ENCODE measurements at regions not wholly inside any gene's neighbourhood (a gene's known extent, or its start where the extent isn't known, plus 50 kb on each side); places are given as distances from the start of the nearest gene placed in this dataset.
A peak's percentile ranks its signal among the peaks of the same experiment; 100 is the strongest.

GRCh38 chr10:78358982-78359381 lies 325.3 kb downstream of the RPS24 start:
- DNase-seq (peak in 1 of 2 donors; percentile 13), ATAC-seq (ENCODE audit: low FRiP score in 2 of 2) (no peak)
- Histone ChIP-seq H3K9me3 (no peaks in the 10 kb centered on the region), H3K27ac (no peak overlapping the region), H3K27me3 (no peaks in the 10 kb centered on the region), H3K4me3 (no peak overlapping the region), H3K4me1 (peaks cover 5 to 9% (median 7%) of the 10 kb centered on the region in 4 donors), H3K36me3 (no peaks in the 10 kb centered on the region)
- WGBS, 2 donors: 91 to 98% methylated on average over 5 of the region's 5 CpGs
- TF ChIP-seq POLR2AphosphoS5 (IDR thresholded peaks at IDR 0.05) (no peak), EP300 (IDR thresholded peaks at IDR 0.05) (no peak), CTCF (IDR thresholded peaks at IDR 0.05) (no peak), POLR2A (IDR thresholded peaks at IDR 0.05) (no peak)

- H3K4me1 ChIP-seq: peaks cover 5 to 9% (median 7%) of the 10 kb centered on the region in 4 donors
- TF ChIP-seq EP300 (IDR thresholded peaks at IDR 0.05) (no peak), CTCF (IDR thresholded peaks at IDR 0.05) (no peak), POLR2A (IDR thresholded peaks at IDR 0.05) (no peak), POLR2AphosphoS5 (IDR thresholded peaks at IDR 0.05) (no peak)
- no peaks in the 10 kb centered on the region for H3K27me3 ChIP-seq
- no peak overlapping the region for H3K27ac ChIP-seq
- ATAC-seq (ENCODE audit: low FRiP score in 2 of 2) (no peak), DNase-seq (peak in 1 of 2 donors; percentile 36)
- no peaks in the 10 kb centered on the region for H3K36me3 ChIP-seq
- H3K9me3 ChIP-seq: no peaks in the 10 kb centered on the region
- WGBS, 2 donors: 79 to 80% methylated on average over 8 to 9 of the region's 9 CpGs
- no peak overlapping the region for H3K4me3 ChIP-seq
These were observed 326.0 kb downstream of the RPS24 start for GRCh38 chr10:78359640-78360091.

DNA sequence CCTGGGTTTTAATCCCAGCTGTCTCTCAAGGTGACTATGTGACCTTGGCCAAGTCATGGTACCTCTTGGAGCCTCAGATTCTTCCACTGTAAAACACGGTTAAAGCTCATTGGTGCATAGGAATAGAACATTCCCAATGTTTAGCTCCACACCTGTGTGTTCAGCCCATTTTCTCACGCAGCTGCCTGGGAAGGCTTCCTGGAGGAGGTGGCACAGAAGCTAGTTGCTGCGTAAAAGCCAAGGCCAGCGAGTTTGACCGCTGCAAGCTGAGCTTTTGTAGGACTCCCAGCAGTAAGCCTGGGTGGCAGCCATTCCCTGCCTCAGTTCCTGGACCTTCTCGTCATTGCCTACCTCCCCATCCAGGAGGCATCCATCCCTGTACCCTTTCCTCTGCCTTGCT lies 326.6 kb downstream of the RPS24 start:
- DNase-seq (no peak), ATAC-seq (ENCODE audit: low FRiP score in 2 of 2) (no peak)
- H3K4me3 ChIP-seq: no peak overlapping the region
- TF ChIP-seq CTCF (IDR thresholded peaks at IDR 0.05): no peak
- no peak for TF ChIP-seq EP300 (IDR thresholded peaks at IDR 0.05)
- no peak for TF ChIP-seq POLR2A (IDR thresholded peaks at IDR 0.05)
- no peak for TF ChIP-seq POLR2AphosphoS5 (IDR thresholded peaks at IDR 0.05)
- H3K9me3 ChIP-seq: no peaks in the 10 kb centered on the region
- H3K36me3 ChIP-seq: no peaks in the 10 kb centered on the region
- H3K4me1 ChIP-seq: peaks cover 5 to 9% (median 7%) of the 10 kb centered on the region in 4 donors
- H3K27ac ChIP-seq: no peak overlapping the region
- no peaks in the 10 kb centered on the region for H3K27me3 ChIP-seq
- 92 to 95% methylated on average over 6 of the region's 6 CpGs for WGBS, 2 donors

DNA sequence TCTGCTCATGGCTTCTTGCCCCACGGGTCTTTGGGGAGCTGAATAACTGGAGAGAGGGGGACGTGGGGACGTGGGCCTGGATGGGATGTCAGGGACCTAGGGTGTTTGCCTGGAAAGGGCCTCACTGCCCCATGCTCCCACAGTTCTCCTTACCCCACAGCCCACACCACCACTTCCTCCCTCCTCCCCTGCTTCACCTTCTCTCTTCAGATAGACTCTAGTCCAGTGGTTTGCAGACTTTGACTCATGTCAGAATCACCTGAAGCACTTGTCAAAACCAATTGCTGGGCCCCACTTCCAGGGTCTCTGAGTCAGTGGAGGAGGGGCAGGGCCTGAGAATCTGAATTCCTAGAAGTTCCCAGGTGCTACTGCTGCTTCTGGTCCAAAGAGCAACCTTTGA lies 327.4 kb downstream of the RPS24 start:
- Histone ChIP-seq H3K9me3 (no peaks in the 10 kb centered on the region), H3K4me1 (peaks cover 5 to 9% (median 7%) of the 10 kb centered on the region in 4 donors), H3K27ac (no peak overlapping the region), H3K4me3 (no peak overlapping the region), H3K27me3 (no peaks in the 10 kb centered on the region), H3K36me3 (no peaks in the 10 kb centered on the region)
- DNase-seq (no peak), ATAC-seq (ENCODE audit: low FRiP score in 2 of 2) (no peak)
- TF ChIP-seq EP300 (IDR thresholded peaks at IDR 0.05): no peak
- TF ChIP-seq POLR2AphosphoS5 (IDR thresholded peaks at IDR 0.05): no peak
- WGBS, 2 donors: 76 to 82% methylated on average over 3 of the region's 3 CpGs

DNA sequence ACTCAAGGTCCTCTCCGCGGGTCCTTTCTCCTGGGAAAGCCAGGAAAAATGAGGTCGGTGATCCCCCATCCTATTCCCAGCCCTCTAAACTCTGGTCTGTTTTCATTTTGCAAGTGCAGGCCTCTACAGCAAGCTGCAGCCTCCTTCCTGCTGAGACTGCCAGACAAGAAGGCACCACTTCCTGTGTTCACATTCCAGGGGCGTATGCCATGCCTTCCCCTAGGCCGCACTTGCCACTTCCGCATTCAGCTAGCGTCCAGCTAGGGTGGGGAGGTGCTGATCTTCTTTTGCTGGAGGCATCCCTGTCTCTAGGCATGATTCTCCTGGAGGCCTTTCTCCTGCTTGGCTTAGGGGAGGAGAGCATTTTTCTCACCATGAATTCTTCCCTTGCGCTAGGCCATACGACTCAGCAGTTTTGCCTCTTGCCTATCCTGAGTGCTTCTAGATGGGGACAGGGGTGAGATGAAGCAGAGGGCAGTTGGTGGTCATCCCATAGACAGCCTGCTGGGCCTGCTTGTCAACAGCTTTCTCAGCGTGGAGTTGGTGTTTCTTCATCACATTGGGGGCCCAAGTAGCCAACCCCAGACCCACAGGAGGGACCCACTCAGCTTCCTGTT lies 328.9 kb downstream of the RPS24 start:
- H3K4me3 ChIP-seq: no peak overlapping the region
- TF ChIP-seq POLR2AphosphoS5 (IDR thresholded peaks at IDR 0.05): no peak
- TF ChIP-seq CTCF (IDR thresholded peaks at IDR 0.05): no peak
- no peak for TF ChIP-seq EP300 (IDR thresholded peaks at IDR 0.05)
- no peak for TF ChIP-seq POLR2A (IDR thresholded peaks at IDR 0.05)
- ATAC-seq (ENCODE audit: low FRiP score in 2 of 2) (peak in 1 of 2 donors; percentile 65), DNase-seq (peak in 1 of 2 donors; percentile 35)
- WGBS, 2 donors: 62 to 64% methylated on average over 10 of the region's 10 CpGs
- H3K9me3 ChIP-seq: no peaks in the 10 kb centered on the region
- no peak overlapping the region for H3K27ac ChIP-seq
- no peaks in the 10 kb centered on the region for H3K27me3 ChIP-seq
- no peaks in the 10 kb centered on the region for H3K36me3 ChIP-seq
- peaks cover 5 to 9% (median 7%) of the 10 kb centered on the region in 4 donors for H3K4me1 ChIP-seq
